ENCODE measurements at regions not wholly inside any gene's neighbourhood (a gene's known extent, or its start where the extent isn't known, plus 50 kb on each side); places are given as distances from the start of the nearest gene placed in this dataset.
A peak's percentile ranks its signal among the peaks of the same experiment; 100 is the strongest.

DNA sequence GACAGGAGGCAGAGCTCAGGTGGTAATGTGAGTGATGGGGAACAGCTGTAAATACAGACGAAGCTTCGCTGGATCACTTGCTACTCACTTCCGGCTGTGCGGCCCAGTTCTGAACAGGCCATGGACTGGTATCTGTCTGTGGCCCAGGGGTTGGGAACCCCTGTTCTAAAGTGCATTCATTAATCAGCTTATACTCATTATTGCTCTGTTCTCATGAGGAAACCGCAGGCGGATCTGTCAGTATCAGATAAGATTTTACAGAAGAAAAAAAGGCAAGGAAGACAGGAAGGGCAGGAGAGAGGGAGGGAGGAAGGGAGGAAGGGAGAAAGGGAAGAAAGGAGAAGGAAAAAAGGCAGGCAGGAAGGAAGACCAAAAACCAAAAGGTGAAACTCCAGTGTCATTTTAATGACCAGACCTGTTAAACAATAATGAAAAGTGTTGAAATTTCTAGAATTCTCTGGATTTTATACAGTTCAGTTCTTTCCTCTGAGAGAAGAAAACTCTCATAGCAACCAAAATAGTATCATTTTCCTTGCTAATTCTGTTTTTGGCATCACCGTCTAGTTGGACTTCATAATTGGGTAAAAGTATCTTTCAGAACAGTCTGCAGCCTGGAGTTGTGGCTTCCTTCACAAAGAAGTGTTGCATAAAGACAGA is 128.0 kb upstream of the PROK2 start:
- DNase-seq: no peak

DNA sequence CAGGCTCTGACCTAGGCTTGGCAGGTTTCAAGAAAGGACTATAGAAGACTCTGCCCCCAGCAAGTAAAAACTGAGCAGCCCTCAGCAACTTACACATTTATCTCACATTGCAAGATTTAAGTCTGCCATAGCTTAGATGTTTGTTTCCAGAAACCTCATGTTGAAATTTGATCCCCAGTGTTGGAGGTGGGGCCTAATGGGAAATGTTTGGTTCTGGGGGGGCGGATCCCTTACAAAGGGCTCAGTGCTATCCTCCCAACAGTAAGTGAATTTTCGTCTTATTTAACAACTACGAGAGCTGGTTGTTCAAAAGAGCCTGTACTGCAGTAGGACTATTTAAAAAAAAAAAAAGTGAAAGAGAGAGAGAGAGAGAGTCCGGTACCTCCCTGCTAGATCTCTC is 125.2 kb upstream of the PROK2 start:
- H3K4me3 ChIP-seq: no peak overlapping the region
- H3K9me3 ChIP-seq: no peaks in the 10 kb centered on the region
- H3K27ac ChIP-seq: no peak overlapping the region
- intact Hi-C loops (cut with DNase I; ENCODE audit: low total_unique reads): no loop called here
- no peak for DNase-seq
- H3K36me3 ChIP-seq: no peaks in the 10 kb centered on the region
- TF ChIP-seq POLR2A (IDR thresholded peaks at IDR 0.05): no peak
- TF ChIP-seq, protein P1, sequence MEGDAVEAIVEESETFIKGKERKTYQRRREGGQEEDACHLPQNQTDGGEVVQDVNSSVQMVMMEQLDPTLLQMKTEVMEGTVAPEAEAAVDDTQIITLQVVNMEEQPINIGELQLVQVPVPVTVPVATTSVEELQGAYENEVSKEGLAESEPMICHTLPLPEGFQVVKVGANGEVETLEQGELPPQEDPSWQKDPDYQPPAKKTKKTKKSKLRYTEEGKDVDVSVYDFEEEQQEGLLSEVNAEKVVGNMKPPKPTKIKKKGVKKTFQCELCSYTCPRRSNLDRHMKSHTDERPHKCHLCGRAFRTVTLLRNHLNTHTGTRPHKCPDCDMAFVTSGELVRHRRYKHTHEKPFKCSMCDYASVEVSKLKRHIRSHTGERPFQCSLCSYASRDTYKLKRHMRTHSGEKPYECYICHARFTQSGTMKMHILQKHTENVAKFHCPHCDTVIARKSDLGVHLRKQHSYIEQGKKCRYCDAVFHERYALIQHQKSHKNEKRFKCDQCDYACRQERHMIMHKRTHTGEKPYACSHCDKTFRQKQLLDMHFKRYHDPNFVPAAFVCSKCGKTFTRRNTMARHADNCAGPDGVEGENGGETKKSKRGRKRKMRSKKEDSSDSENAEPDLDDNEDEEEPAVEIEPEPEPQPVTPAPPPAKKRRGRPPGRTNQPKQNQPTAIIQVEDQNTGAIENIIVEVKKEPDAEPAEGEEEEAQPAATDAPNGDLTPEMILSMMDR (IDR thresholded peaks at IDR 0.05): no peak
- no peaks in the 10 kb centered on the region for H3K4me1 ChIP-seq
- no peaks in the 10 kb centered on the region for H3K27me3 ChIP-seq

More for the DNA sequence above, 128.0 kb upstream of the PROK2 start:
- H3K27me3 ChIP-seq: no peaks in the 10 kb centered on the region
- no peak overlapping the region for H3K27ac ChIP-seq
- intact Hi-C loops (cut with DNase I; ENCODE audit: low total_unique reads): no loop called here
- H3K4me3 ChIP-seq: no peak overlapping the region
- no peaks in the 10 kb centered on the region for H3K36me3 ChIP-seq
- TF ChIP-seq, protein P1 (IDR thresholded peaks at IDR 0.05): no peak
- TF ChIP-seq POLR2A (IDR thresholded peaks at IDR 0.05): no peak
- H3K9me3 ChIP-seq: no peaks in the 10 kb centered on the region
- H3K4me1 ChIP-seq: no peaks in the 10 kb centered on the region

DNA sequence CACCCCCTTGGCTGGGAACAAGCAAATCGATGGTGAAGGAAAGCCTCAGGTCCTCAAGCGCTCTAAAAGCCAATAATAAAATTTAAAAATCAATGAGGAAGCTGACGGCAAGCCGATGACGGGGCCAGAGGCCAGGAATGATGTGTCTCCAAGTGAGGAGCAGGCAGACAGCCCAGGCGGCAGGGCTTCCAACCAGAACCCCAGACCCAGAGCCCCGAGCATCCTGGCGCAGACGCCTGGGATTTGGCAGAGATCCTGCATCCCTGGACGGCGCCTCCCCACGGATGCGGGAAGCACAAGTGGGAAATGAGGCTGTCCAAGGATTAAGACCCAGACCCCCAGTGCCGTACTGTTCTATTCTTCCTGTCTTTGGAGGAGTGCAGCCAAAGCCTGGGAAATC is 123.0 kb upstream of the PROK2 start:
- Histone ChIP-seq H3K27me3 (no peaks in the 10 kb centered on the region), H3K36me3 (no peaks in the 10 kb centered on the region), H3K9me3 (no peaks in the 10 kb centered on the region), H3K27ac (no peak overlapping the region), H3K4me3 (no peak overlapping the region), H3K4me1 (no peaks in the 10 kb centered on the region)
- intact Hi-C loops (cut with DNase I; ENCODE audit: low total_unique reads): no loop called here
- peak in 1 of 2 donors; percentile 22 for DNase-seq
- TF ChIP-seq, protein P1 (IDR thresholded peaks at IDR 0.05): no peak
- TF ChIP-seq POLR2A (IDR thresholded peaks at IDR 0.05): no peak

DNA sequence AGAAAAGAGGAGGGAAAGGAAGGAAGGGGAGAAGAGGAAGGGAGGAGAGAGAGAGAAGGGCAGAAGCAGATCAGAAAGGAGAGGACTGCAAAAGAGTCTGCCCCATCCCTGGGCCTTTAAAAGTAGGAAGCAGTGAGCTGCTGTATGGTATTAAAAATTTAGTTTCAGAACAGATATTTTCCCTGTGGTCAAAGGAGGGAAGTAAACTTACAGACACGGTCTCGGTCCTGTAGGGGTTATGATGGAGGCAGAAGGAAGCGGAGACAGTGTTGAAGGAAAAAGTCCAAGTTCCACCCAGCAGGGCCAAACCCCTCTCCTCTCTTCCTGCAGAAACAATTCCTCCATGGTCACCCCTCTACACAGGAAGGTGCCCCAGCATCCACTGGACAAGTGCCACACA is 122.0 kb upstream of the PROK2 start:
- intact Hi-C loops (cut with DNase I; ENCODE audit: low total_unique reads): no loop called here
- Histone ChIP-seq H3K9me3 (no peaks in the 10 kb centered on the region), H3K4me3 (no peak overlapping the region), H3K36me3 (no peaks in the 10 kb centered on the region), H3K27me3 (no peaks in the 10 kb centered on the region), H3K27ac (no peak overlapping the region), H3K4me1 (no peaks in the 10 kb centered on the region)
- TF ChIP-seq, protein P1 (IDR thresholded peaks at IDR 0.05): no peak
- TF ChIP-seq POLR2A (IDR thresholded peaks at IDR 0.05): no peak
- no peak for DNase-seq

DNA sequence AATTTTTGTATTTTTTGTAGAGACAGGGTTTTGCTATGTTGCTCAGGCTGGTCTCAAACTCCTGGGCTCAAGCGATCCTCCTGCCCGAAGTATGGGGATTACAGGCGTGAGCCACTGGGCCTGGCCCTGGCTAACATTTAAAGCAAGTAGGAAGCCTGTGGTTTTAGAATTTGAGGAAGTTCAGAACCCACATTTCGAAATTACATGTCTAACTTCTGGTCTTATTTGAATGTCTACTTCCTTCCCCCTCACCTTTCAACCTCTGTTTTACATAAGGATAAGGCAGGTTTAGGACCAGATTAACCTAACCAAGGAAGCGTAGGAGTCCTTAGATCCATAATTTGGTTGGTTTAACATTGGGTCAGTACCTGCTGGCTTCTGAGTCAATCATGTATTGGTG is 120.5 kb upstream of the PROK2 start:
- TF ChIP-seq, protein P1 (IDR thresholded peaks at IDR 0.05): no peak
- intact Hi-C loops (cut with DNase I; ENCODE audit: low total_unique reads): no loop called here
- H3K4me3 ChIP-seq: no peak overlapping the region
- no peaks in the 10 kb centered on the region for H3K9me3 ChIP-seq
- H3K27me3 ChIP-seq: no peaks in the 10 kb centered on the region
- H3K4me1 ChIP-seq: no peaks in the 10 kb centered on the region
- H3K27ac ChIP-seq: no peak overlapping the region
- no peaks in the 10 kb centered on the region for H3K36me3 ChIP-seq
- no peak for DNase-seq
